SU-DHL-6 (cell line): ENCODE measurements at regions not wholly inside any gene's neighbourhood (a gene's known extent, or its start where the extent isn't known, plus 50 kb on each side); places are given as distances from the start of the nearest gene placed in this dataset.

ENCODE experiments used
- H2AFZ ChIP-seq: fragments of 200-600 bp; sonication (generic); 2 replicates; pipeline ENCODE4 v1.6.1; 2014; ENCODE audit warnings: low read depth, mild to moderate bottlenecking, moderate library complexity, mixed read lengths, antibody characterized with exemption, low read length; ENCODE audit not compliant: severe bottlenecking
- H3F3A ChIP-seq: fragments of 200-600 bp; shearing (Covaris generic); 2 replicates; pipeline ENCODE4 v1.6.0; 2016; ENCODE audit warnings: antibody characterized with exemption, mild to moderate bottlenecking; ENCODE audit not compliant: insufficient read depth
- H3K27ac ChIP-seq: fragments of 200-600 bp; sonication (generic); 2 replicates; pipeline ENCODE4 v1.5.1; 2016; ENCODE audit warnings: low read depth, mild to moderate bottlenecking, low read length, moderate library complexity, mixed read lengths
- H3K27me3 ChIP-seq: fragments of 200-600 bp; sonication (generic), shearing (Covaris generic); 2 replicates; pipeline ENCODE4 v1.6.0; 2014; ENCODE audit warnings: mild to moderate bottlenecking, low read length
- H3K36me3 ChIP-seq: fragments of 200-600 bp; sonication (generic); 2 replicates; pipeline ENCODE4 v1.6.1; 2014; ENCODE audit warnings: mild to moderate bottlenecking, low read length, mixed read lengths
- H3K4me2 ChIP-seq: fragments of 300-600, 200-600 bp; shearing (Covaris generic), sonication (generic); 2 replicates; pipeline ENCODE4 v1.6.0; 2014; ENCODE audit warnings: low read length, low read depth, mild to moderate bottlenecking; ENCODE audit not compliant: poor library complexity, severe bottlenecking
- H3K4me3 ChIP-seq: fragments of 200-600 bp; sonication (generic); 2 replicates; pipeline ENCODE4 v1.5.1; 2014; ENCODE audit warnings: antibody characterized with exemption, low read length, mild to moderate bottlenecking, mixed read lengths; ENCODE audit not compliant: insufficient read depth, poor library complexity, severe bottlenecking
- H3K79me2 ChIP-seq: fragments of 200-600 bp; sonication (generic); 2 replicates; pipeline ENCODE4 v1.6.1; 2014; ENCODE audit warnings: mild to moderate bottlenecking, low read length, moderate library complexity; ENCODE audit not compliant: insufficient read depth
- H3K9ac ChIP-seq: fragments of 200-600 bp; sonication (generic); 2 replicates; pipeline ENCODE4 v1.7.0; 2014; ENCODE audit warnings: mild to moderate bottlenecking, low read length
- H3K9me2 ChIP-seq: fragments of 200-600 bp; sonication (generic); replicated peaks from 2 replicates; pipeline ENCODE4 v1.6.1; 2014; ENCODE audit warnings: low read length; ENCODE audit not compliant: insufficient read depth
- H3K9me3 ChIP-seq: fragments of 200-600 bp; sonication (generic); 2 replicates; pipeline ENCODE4 v1.6.1; 2014; ENCODE audit warnings: low read length, mixed read lengths; ENCODE audit not compliant: insufficient read depth
- H4K20me1 ChIP-seq: fragments of 200-600 bp; sonication (generic); 2 replicates; pipeline ENCODE4 v1.6.1; 2014; ENCODE audit warnings: low read depth, mild to moderate bottlenecking, antibody characterized with exemption, low read length, moderate library complexity, mixed read lengths
- EZH2phosphoT487 ChIP-seq: fragments of 200-600 bp; sonication (generic), shearing (Covaris generic); conservative IDR thresholded peaks from 2 replicates; pipeline ENCODE4 v1.6.1; 2018; ENCODE audit warnings: mild to moderate bottlenecking, antibody characterized with exemption, low read length, moderate library complexity, mixed read lengths
- TF ChIP-seq, protein P1 (sequence below): fragments of 200-600 bp; sonication (generic); IDR thresholded peaks from one replicate; pipeline ENCODE4 v1.5.1; 2017; ENCODE audit warnings: antibody characterized with exemption, mild to moderate bottlenecking, low read length, moderate library complexity; ENCODE audit not compliant: insufficient read depth, poor library complexity, severe bottlenecking

DNA sequence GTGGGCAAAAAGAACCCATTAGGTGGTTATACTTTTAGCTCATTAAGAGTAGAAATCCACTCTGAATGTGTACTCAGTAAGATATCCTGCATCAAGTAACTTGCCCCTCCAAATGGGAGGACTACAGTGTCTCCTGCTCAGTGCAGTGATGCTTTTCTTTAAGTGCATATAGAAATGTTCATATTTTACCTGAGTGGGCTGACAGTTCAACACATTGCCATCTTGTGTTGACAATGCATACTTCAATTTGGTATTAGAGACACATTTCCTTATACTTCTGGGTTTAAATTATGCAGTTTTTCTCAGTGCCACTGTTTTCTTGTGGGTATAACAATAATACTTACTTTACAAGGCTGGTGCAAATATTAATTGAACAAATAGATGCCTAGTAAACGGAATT is 318.6 kb upstream of the TMPRSS15 start:
- Histone ChIP-seq H3K27me3 (no peaks in the 10 kb centered on the region), H3K4me3 (no peak overlapping the region), H3K4me2 (no peak overlapping the region), H4K20me1 (no peaks in the 10 kb centered on the region), H3K36me3 (no peaks in the 10 kb centered on the region), H3K79me2 (no peaks in the 10 kb centered on the region), H3K9me2 (no peaks in the 10 kb centered on the region), H3K27ac (no peak overlapping the region), H3K9ac (no peak overlapping the region), H3F3A (no peaks in the 10 kb centered on the region), H3K9me3 (no peaks in the 10 kb centered on the region), H2AFZ (no peak overlapping the region)
- TF ChIP-seq, protein P1, sequence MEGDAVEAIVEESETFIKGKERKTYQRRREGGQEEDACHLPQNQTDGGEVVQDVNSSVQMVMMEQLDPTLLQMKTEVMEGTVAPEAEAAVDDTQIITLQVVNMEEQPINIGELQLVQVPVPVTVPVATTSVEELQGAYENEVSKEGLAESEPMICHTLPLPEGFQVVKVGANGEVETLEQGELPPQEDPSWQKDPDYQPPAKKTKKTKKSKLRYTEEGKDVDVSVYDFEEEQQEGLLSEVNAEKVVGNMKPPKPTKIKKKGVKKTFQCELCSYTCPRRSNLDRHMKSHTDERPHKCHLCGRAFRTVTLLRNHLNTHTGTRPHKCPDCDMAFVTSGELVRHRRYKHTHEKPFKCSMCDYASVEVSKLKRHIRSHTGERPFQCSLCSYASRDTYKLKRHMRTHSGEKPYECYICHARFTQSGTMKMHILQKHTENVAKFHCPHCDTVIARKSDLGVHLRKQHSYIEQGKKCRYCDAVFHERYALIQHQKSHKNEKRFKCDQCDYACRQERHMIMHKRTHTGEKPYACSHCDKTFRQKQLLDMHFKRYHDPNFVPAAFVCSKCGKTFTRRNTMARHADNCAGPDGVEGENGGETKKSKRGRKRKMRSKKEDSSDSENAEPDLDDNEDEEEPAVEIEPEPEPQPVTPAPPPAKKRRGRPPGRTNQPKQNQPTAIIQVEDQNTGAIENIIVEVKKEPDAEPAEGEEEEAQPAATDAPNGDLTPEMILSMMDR, result no peak
- TF ChIP-seq EZH2phosphoT487, result no peak

- Histone ChIP-seq H3K9ac (no peak overlapping the region), H3K9me3 (no peaks in the 10 kb centered on the region), H3K27me3 (no peaks in the 10 kb centered on the region), H3K36me3 (no peaks in the 10 kb centered on the region), H3K27ac (no peak overlapping the region), H3F3A (no peaks in the 10 kb centered on the region), H3K4me2 (no peak overlapping the region), H3K4me3 (no peak overlapping the region), H3K9me2 (no peaks in the 10 kb centered on the region), H3K79me2 (no peaks in the 10 kb centered on the region), H2AFZ (no peak overlapping the region), H4K20me1 (no peaks in the 10 kb centered on the region)
- no peak for TF ChIP-seq EZH2phosphoT487
- TF ChIP-seq, protein P1, result no peak
Measured at GRCh38 chr21:18723171-18723570, 319.6 kb upstream of the TMPRSS15 start.

- no peak for TF ChIP-seq EZH2phosphoT487
- TF ChIP-seq, protein P1, result no peak
- no peak overlapping the region for H3K4me2 ChIP-seq
- H3F3A ChIP-seq, result no peaks in the 10 kb centered on the region
- no peak overlapping the region for H3K4me3 ChIP-seq
- no peaks in the 10 kb centered on the region for H3K79me2 ChIP-seq
- H4K20me1 ChIP-seq, result no peaks in the 10 kb centered on the region
- no peaks in the 10 kb centered on the region for H3K9me2 ChIP-seq
- H3K9me3 ChIP-seq, result no peaks in the 10 kb centered on the region
- no peaks in the 10 kb centered on the region for H3K27me3 ChIP-seq
- no peak overlapping the region for H3K27ac ChIP-seq
- H3K36me3 ChIP-seq, result no peaks in the 10 kb centered on the region
- no peak overlapping the region for H2AFZ ChIP-seq
- no peak overlapping the region for H3K9ac ChIP-seq
Measured at GRCh38 chr21:18725653-18726052, 322.1 kb upstream of the TMPRSS15 start.

GRCh38 chr21:18741954-18742353 is 338.4 kb upstream of the TMPRSS15 start:
- H3K27ac ChIP-seq, result no peak overlapping the region
- no peak overlapping the region for H3K4me3 ChIP-seq
- no peaks in the 10 kb centered on the region for H4K20me1 ChIP-seq
- H2AFZ ChIP-seq, result peak overlapping the region; percentile 22
- no peaks in the 10 kb centered on the region for H3K9me2 ChIP-seq
- no peaks in the 10 kb centered on the region for H3K79me2 ChIP-seq
- no peak overlapping the region for H3K4me2 ChIP-seq
- no peaks in the 10 kb centered on the region for H3K9me3 ChIP-seq
- TF ChIP-seq EZH2phosphoT487, result no peak
- TF ChIP-seq, protein P1, result no peak
- no peaks in the 10 kb centered on the region for H3F3A ChIP-seq
- H3K36me3 ChIP-seq, result no peaks in the 10 kb centered on the region
- no peak overlapping the region for H3K9ac ChIP-seq
- no peaks in the 10 kb centered on the region for H3K27me3 ChIP-seq
